Thyroid gland (tissue), 4 donors: ENCODE measurements at regions not wholly inside any gene's neighbourhood (a gene's known extent, or its start where the extent isn't known, plus 50 kb on each side); places are given as distances from the start of the nearest gene placed in this dataset.

Experiments used
- CTCF ChIP-seq, 6 experiments: fragments of 200-600 bp in 3 of 6; fragments of 450-650 bp in 3 of 6; sonication (generic) in 3 of 6; IDR thresholded peaks; one replicate each; pipeline ENCODE4 v1.5.1; 2016 to 2019; ENCODE audit warnings: antibody characterized with exemption in 6 of 6, mild to moderate bottlenecking in 2 of 6, inconsistent platforms in 1 of 6, moderate library complexity in 1 of 6
- POLR2A ChIP-seq, 2 donors: fragments of 450-650 bp; IDR thresholded peaks; one replicate each; pipeline ENCODE4 v1.6.1; 2017; ENCODE audit warnings: antibody characterized with exemption in 2 of 2, mild to moderate bottlenecking in 2 of 2, moderate library complexity in 1 of 2

DNA sequence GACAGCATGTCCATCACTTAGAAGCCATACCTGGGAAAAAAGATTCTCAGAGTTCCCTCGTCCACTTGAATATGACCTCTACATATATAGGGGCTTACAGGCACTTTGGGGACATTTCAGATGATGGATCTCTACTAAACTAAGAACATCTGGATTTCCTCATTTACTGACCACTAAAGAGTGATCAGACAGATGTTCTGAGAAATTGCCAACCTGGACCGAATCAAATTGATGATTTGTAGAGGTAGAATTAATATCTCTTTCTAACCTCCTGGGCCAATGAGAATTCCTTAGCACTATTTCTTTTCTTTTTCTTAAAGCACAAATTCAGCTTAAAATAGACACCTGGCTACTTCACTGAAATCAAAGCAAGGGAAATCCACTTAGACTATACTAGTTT lies 422.7 kb downstream of the MTRR start:
- TF ChIP-seq POLR2A (IDR thresholded peaks at IDR 0.05) (no peak), CTCF (IDR thresholded peaks at IDR 0.05) (no peak)
